PC-3 (cell line): ENCODE measurements at regions not wholly inside any gene's neighbourhood (a gene's known extent, or its start where the extent isn't known, plus 50 kb on each side); places are given as distances from the start of the nearest gene placed in this dataset.

Experiments
- CTCF ChIP-seq: fragments of 300-600 bp; sonication (generic); conservative IDR thresholded peaks from 2 replicates; pipeline ENCODE4 v1.5.1; 2017; ENCODE audit warnings: antibody characterized with exemption, low read depth, mild to moderate bottlenecking, low read length
- EZH2phosphoT487 ChIP-seq: fragments of 300-600 bp; sonication (generic); IDR thresholded peaks from 2 replicates; pipeline ENCODE4 v1.6.1; 2018; ENCODE audit warnings: mild to moderate bottlenecking, antibody characterized with exemption, low read length, borderline replicate concordance

GRCh38 chr14:100476012-100476822, 111.0 kb downstream of the BEGAIN start:
- TF ChIP-seq CTCF (no peak), EZH2phosphoT487 (no peak)
